ENCODE measurements at regions not wholly inside any gene's neighbourhood (a gene's known extent, or its start where the extent isn't known, plus 50 kb on each side); places are given as distances from the start of the nearest gene placed in this dataset.

- H3K9me3 ChIP-seq (ENCODE audit: control insufficient read depth, insufficient read depth, low read length) = no peaks in the 10 kb centered on the region
- TF ChIP-seq, protein P1, sequence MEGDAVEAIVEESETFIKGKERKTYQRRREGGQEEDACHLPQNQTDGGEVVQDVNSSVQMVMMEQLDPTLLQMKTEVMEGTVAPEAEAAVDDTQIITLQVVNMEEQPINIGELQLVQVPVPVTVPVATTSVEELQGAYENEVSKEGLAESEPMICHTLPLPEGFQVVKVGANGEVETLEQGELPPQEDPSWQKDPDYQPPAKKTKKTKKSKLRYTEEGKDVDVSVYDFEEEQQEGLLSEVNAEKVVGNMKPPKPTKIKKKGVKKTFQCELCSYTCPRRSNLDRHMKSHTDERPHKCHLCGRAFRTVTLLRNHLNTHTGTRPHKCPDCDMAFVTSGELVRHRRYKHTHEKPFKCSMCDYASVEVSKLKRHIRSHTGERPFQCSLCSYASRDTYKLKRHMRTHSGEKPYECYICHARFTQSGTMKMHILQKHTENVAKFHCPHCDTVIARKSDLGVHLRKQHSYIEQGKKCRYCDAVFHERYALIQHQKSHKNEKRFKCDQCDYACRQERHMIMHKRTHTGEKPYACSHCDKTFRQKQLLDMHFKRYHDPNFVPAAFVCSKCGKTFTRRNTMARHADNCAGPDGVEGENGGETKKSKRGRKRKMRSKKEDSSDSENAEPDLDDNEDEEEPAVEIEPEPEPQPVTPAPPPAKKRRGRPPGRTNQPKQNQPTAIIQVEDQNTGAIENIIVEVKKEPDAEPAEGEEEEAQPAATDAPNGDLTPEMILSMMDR (IDR thresholded peaks at IDR 0.05; ENCODE audit: low read depth, low read length, poor library complexity, severe bottlenecking) = peak; percentile 35
- TF ChIP-seq EZH2phosphoT487 (IDR thresholded peaks at IDR 0.05; ENCODE audit: borderline replicate concordance, low read length) = no peak
- no peaks in the 10 kb centered on the region for H3F3A ChIP-seq (ENCODE audit: control insufficient read depth, insufficient read depth)
- H3K4me2 ChIP-seq (ENCODE audit: low read length) = no peak overlapping the region
- no peaks in the 10 kb centered on the region for H3K36me3 ChIP-seq (ENCODE audit: control insufficient read depth, low read length)
- H3K4me1 ChIP-seq (ENCODE audit: control insufficient read depth, low read length) = peaks cover 15% of the 10 kb centered on the region
- H3K79me2 ChIP-seq (ENCODE audit: control insufficient read depth, low read length) = no peaks in the 10 kb centered on the region
- H3K9me2 ChIP-seq (replicated peaks; ENCODE audit: control insufficient read depth, low read length) = no peaks in the 10 kb centered on the region
- no peaks in the 10 kb centered on the region for H4K20me1 ChIP-seq (ENCODE audit: control insufficient read depth, insufficient read depth, low read depth, low read length)
- H3K4me3 ChIP-seq (ENCODE audit: low read length) = no peak overlapping the region
- H3K27me3 ChIP-seq (ENCODE audit: control insufficient read depth, low read length) = no peaks in the 10 kb centered on the region
- H3K27ac ChIP-seq (ENCODE audit: low read depth, low read length) = no peak overlapping the region
Observed at GRCh38 chr6:14316651-14317386, 199.2 kb downstream of the CD83 start.

DNA sequence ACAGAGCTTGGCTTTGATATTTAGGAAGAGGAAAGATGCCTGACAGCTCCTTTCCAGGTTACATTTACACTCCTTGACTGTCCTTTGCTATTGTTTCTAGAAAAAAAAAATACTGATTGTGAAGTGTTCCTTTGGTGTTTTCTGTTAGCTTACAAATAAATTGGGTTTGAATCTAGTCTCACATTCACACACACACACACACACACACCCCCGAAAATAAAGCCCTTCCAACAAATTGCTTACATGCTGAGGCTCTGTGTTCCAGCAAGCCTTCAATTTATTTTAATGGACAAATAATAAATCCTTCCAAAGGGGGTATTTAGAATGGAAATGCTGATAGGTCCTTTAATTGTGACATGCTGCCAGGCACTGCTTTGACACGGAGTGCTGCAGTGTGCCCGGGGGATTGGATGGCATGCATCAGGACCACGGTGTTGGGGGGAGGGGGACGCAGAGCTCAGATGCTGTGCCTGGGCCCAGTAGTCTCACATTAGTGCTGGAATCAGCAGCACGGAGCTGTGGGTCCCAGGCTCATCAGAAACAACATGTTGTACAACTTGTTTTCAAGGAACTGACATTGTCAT, 199.9 kb downstream of the CD83 start:
- Histone ChIP-seq H3K9me3 (ENCODE audit: control insufficient read depth, insufficient read depth, low read length) (no peaks in the 10 kb centered on the region), H3K27me3 (ENCODE audit: control insufficient read depth, low read length) (no peaks in the 10 kb centered on the region), H4K20me1 (ENCODE audit: control insufficient read depth, insufficient read depth, low read depth, low read length) (no peaks in the 10 kb centered on the region), H3F3A (ENCODE audit: control insufficient read depth, insufficient read depth) (no peaks in the 10 kb centered on the region), H3K27ac (ENCODE audit: low read depth, low read length) (no peak overlapping the region), H3K36me3 (ENCODE audit: control insufficient read depth, low read length) (no peaks in the 10 kb centered on the region), H3K9me2 (replicated peaks; ENCODE audit: control insufficient read depth, low read length) (no peaks in the 10 kb centered on the region), H3K79me2 (ENCODE audit: control insufficient read depth, low read length) (no peaks in the 10 kb centered on the region), H3K4me3 (ENCODE audit: low read length) (no peak overlapping the region), H3K4me1 (ENCODE audit: control insufficient read depth, low read length) (peaks cover 13% of the 10 kb centered on the region), H3K4me2 (ENCODE audit: low read length) (no peak overlapping the region)
- TF ChIP-seq, protein P1 (IDR thresholded peaks at IDR 0.05; ENCODE audit: low read depth, low read length, poor library complexity, severe bottlenecking) = peak; percentile 3
- TF ChIP-seq EZH2phosphoT487 (IDR thresholded peaks at IDR 0.05; ENCODE audit: borderline replicate concordance, low read length) = no peak

- Histone ChIP-seq H3K4me1 (ENCODE audit: control insufficient read depth, low read length) (no peaks in the 10 kb centered on the region), H3K4me2 (ENCODE audit: low read length) (no peak overlapping the region), H3K4me3 (ENCODE audit: low read length) (no peak overlapping the region), H3K36me3 (ENCODE audit: control insufficient read depth, low read length) (no peaks in the 10 kb centered on the region), H3K27me3 (ENCODE audit: control insufficient read depth, low read length) (no peaks in the 10 kb centered on the region), H3K9me2 (replicated peaks; ENCODE audit: control insufficient read depth, low read length) (no peaks in the 10 kb centered on the region), H3K9me3 (ENCODE audit: control insufficient read depth, insufficient read depth, low read length) (no peaks in the 10 kb centered on the region), H3K79me2 (ENCODE audit: control insufficient read depth, low read length) (no peaks in the 10 kb centered on the region), H3F3A (ENCODE audit: control insufficient read depth, insufficient read depth) (no peaks in the 10 kb centered on the region), H4K20me1 (ENCODE audit: control insufficient read depth, insufficient read depth, low read depth, low read length) (no peaks in the 10 kb centered on the region), H3K27ac (ENCODE audit: low read depth, low read length) (no peak overlapping the region)
- TF ChIP-seq, protein P1 (IDR thresholded peaks at IDR 0.05; ENCODE audit: low read depth, low read length, poor library complexity, severe bottlenecking) = no peak
- TF ChIP-seq EZH2phosphoT487 (IDR thresholded peaks at IDR 0.05; ENCODE audit: borderline replicate concordance, low read length) = no peak
Observed at GRCh38 chr6:14320332-14320731, 202.8 kb downstream of the CD83 start.
